H9 (cell line): ENCODE measurements at regions not wholly inside any gene's neighbourhood (a gene's known extent, or its start where the extent isn't known, plus 50 kb on each side); places are given as distances from the start of the nearest gene placed in this dataset.
"Not testable (repeated sequence)": the region's sequence is repeated elsewhere in the genome, so short reads cannot be mapped to it uniquely, and the experiment has no call there.

ENCODE experiments used
- DNase-seq: peaks from one replicate; pipeline ENCODE4 v3.0.0-alpha.2; 2017
- H2AFZ ChIP-seq: one replicate; pipeline ENCODE4 v1.6.1; 2013; ENCODE audit warnings: mild to moderate bottlenecking, low read length, control low read depth, moderate library complexity
- H2AK5ac ChIP-seq: 2 replicates; pipeline ENCODE4 v1.6.1; 2013; ENCODE audit warnings: low read length, control low read depth, mixed read lengths; ENCODE audit not compliant: insufficient read length
- H2BK120ac ChIP-seq: one replicate; pipeline ENCODE4 v1.6.1; 2013; ENCODE audit warnings: low read depth, mild to moderate bottlenecking, low read length, control low read depth, inconsistent platforms; ENCODE audit not compliant: poor library complexity, severe bottlenecking
- H2BK12ac ChIP-seq: 2 replicates; pipeline ENCODE4 v1.6.1; 2013; ENCODE audit warnings: low read length, control low read depth, mixed read lengths, low read depth; ENCODE audit not compliant: insufficient read length
- H2BK15ac ChIP-seq: 2 replicates; pipeline ENCODE4 v1.6.1; 2013; ENCODE audit warnings: low read depth, low read length, control low read depth
- H2BK20ac ChIP-seq: one replicate; pipeline ENCODE4 v1.6.1; 2013; ENCODE audit warnings: low read depth, mild to moderate bottlenecking, low read length, control low read depth, inconsistent platforms; ENCODE audit not compliant: poor library complexity, severe bottlenecking
- H2BK5ac ChIP-seq: 2 replicates; pipeline ENCODE4 v1.6.1; 2013; ENCODE audit warnings: low read length, control low read depth, mixed read lengths; ENCODE audit not compliant: insufficient read length
- H3K14ac ChIP-seq: 2 replicates; pipeline ENCODE4 v1.6.1; 2013; ENCODE audit warnings: low read length, control low read depth; ENCODE audit not compliant: insufficient read depth
- H3K18ac ChIP-seq: 2 replicates; pipeline ENCODE4 v1.6.1; 2013; ENCODE audit warnings: low read depth, mild to moderate bottlenecking, mixed read lengths, low read length, control low read depth; ENCODE audit not compliant: insufficient read length
- H3K23ac ChIP-seq: 2 replicates; pipeline ENCODE4 v1.6.1; 2013; ENCODE audit warnings: low read length, control low read depth, mixed read lengths, low read depth; ENCODE audit not compliant: insufficient read length
- H3K23me2 ChIP-seq: 2 replicates; pipeline ENCODE4 v1.6.1; 2013; ENCODE audit warnings: low read depth, mild to moderate bottlenecking, mixed read lengths, low read length, control low read depth; ENCODE audit not compliant: insufficient read length, poor library complexity, severe bottlenecking
- H3K27ac ChIP-seq: 2 replicates; pipeline ENCODE4 v1.5.1; 2013; ENCODE audit warnings: low read length, control low read depth, mixed read lengths, low read depth; ENCODE audit not compliant: insufficient read length
- H3K27me3 ChIP-seq: 2 replicates; pipeline ENCODE4 v1.6.1; 2013; ENCODE audit warnings: low read length, control low read depth, inconsistent platforms; ENCODE audit not compliant: insufficient read depth
- H3K4ac ChIP-seq: 2 replicates; pipeline ENCODE4 v1.6.1; 2013; ENCODE audit warnings: low read depth, mild to moderate bottlenecking, control low read depth, inconsistent platforms, low read length, moderate library complexity
- H3K4me1 ChIP-seq: 2 replicates; pipeline ENCODE4 v1.6.1; 2013; ENCODE audit warnings: low read length, control low read depth, inconsistent platforms; ENCODE audit not compliant: insufficient read depth
- H3K4me2 ChIP-seq: 2 replicates; pipeline ENCODE4 v1.6.1; 2013; ENCODE audit warnings: low read length, control low read depth, mixed read lengths; ENCODE audit not compliant: insufficient read length, insufficient read depth
- H3K56ac ChIP-seq: 2 replicates; pipeline ENCODE4 v1.6.1; 2013; ENCODE audit warnings: low read depth, mild to moderate bottlenecking, mixed read lengths, low read length, control low read depth; ENCODE audit not compliant: insufficient read length
- H3K79me1 ChIP-seq: 2 replicates; pipeline ENCODE4 v1.6.1; 2013; ENCODE audit warnings: low read depth, mild to moderate bottlenecking, moderate library complexity, low read length, control low read depth, inconsistent platforms; ENCODE audit not compliant: insufficient read depth, poor library complexity, severe bottlenecking
- H3K79me2 ChIP-seq: 2 replicates; pipeline ENCODE4 v1.6.1; 2013; ENCODE audit warnings: low read length, control low read depth, inconsistent platforms; ENCODE audit not compliant: insufficient read depth
- H3K9ac ChIP-seq: 2 replicates; pipeline ENCODE4 v1.6.1; 2013; ENCODE audit warnings: low read length, control low read depth, mixed read lengths; ENCODE audit not compliant: insufficient read length; ENCODE audit errors: extremely low read depth
- H3K9me3 ChIP-seq: one replicate; pipeline ENCODE4 v1.6.1; 2013; ENCODE audit warnings: low read depth, low read length, inconsistent platforms; ENCODE audit not compliant: control insufficient read depth
- H3T11ph ChIP-seq: one replicate; pipeline ENCODE4 v1.6.1; 2013; ENCODE audit warnings: mild to moderate bottlenecking, low read length, control low read depth, inconsistent platforms
- H4K20me1 ChIP-seq: one replicate; pipeline ENCODE4 v1.6.1; 2013; ENCODE audit not compliant: control insufficient read depth, insufficient read length, insufficient read depth
- H4K5ac ChIP-seq: 2 replicates; pipeline ENCODE4 v1.6.1; 2013; ENCODE audit warnings: low read depth, mild to moderate bottlenecking, mixed read lengths, low read length, control low read depth; ENCODE audit not compliant: insufficient read length
- H4K8ac ChIP-seq: replicated peaks from 2 replicates; pipeline ENCODE4 v1.6.1; 2013; ENCODE audit warnings: low read length, control low read depth, mixed read lengths, low read depth; ENCODE audit not compliant: insufficient read length
- H4K91ac ChIP-seq: 2 replicates; pipeline ENCODE4 v1.6.1; 2013; ENCODE audit warnings: low read depth, mild to moderate bottlenecking, moderate library complexity, mixed read lengths, low read length, control low read depth; ENCODE audit not compliant: insufficient read length
- H3K27ac Mint-ChIP-seq, 3 experiments: 2 replicates in 2 of 3; 3 replicates in 1 of 3; pipeline ENCODE4 v1.8.0; 2020 to 2021; ENCODE audit warnings: mixed read lengths in 3 of 3, mild to moderate bottlenecking in 1 of 3, moderate library complexity in 1 of 3
- H3K27me3 Mint-ChIP-seq: 2 replicates; pipeline ENCODE4 v1.8.0; 2021; ENCODE audit warnings: low read depth, mild to moderate bottlenecking, moderate library complexity, mixed read lengths
- H3K36me3 Mint-ChIP-seq, 3 experiments: 2 replicates in 2 of 3; 3 replicates in 1 of 3; pipeline ENCODE4 v1.8.0; 2020 to 2021; ENCODE audit warnings: low read depth in 3 of 3, mixed read lengths in 3 of 3; ENCODE audit not compliant: insufficient read depth in 1 of 3
- H3K4me1 Mint-ChIP-seq, 2 experiments: 2 replicates each; pipeline ENCODE4 v1.8.0; 2020; ENCODE audit warnings: mixed read lengths in 2 of 2
- H3K4me3 Mint-ChIP-seq, 2 experiments: 2 replicates in 1 of 2; 3 replicates in 1 of 2; pipeline ENCODE4 v1.8.0; 2020 to 2021; ENCODE audit warnings: mild to moderate bottlenecking in 2 of 2, mixed read lengths in 2 of 2, moderate library complexity in 1 of 2
- H3K9me3 Mint-ChIP-seq, 2 experiments: 2 replicates in 1 of 2; 3 replicates in 1 of 2; pipeline ENCODE4 v1.8.0; 2020; ENCODE audit warnings: mild to moderate bottlenecking in 2 of 2, mixed read lengths in 2 of 2, moderate library complexity in 1 of 2
- WGBS: extraction: QIAGEN DNeasy Blood & Tissue Kit; methylation state at CpG from one replicate; pipeline ENCODE4 v1.1.7; 2013; ENCODE audit warnings: missing lambda C conversion rate, low lambda C conversion rate, mixed read lengths; ENCODE audit not compliant: insufficient read length; ENCODE audit errors: extremely low coverage; 5-methylcytosine and 5-hydroxymethylcytosine counted together
- TF ChIP-seq, protein P1 (sequence below): fragments of 200-600 bp; sonication (generic); conservative IDR thresholded peaks from 3 replicates; pipeline ENCODE4 v1.8.0; 2021; ENCODE audit warnings: antibody characterized with exemption, mild to moderate bottlenecking

GRCh38 chr4:159791334-159791733 is 688.5 kb downstream of the RAPGEF2 start:
- Mint-ChIP-seq H3K4me3 (no peak overlapping the region), H3K36me3 (peaks cover 0 to 5% (median 0%) of the 10 kb centered on the region in 3 experiments; a peak in 3 of 7 replicates), H3K4me1 (peaks cover 3 to 4% of the 10 kb centered on the region in 2 experiments; a peak in 3 of 4 replicates), H3K9me3 (peaks cover 0 to 4% of the 10 kb centered on the region in 2 experiments; a peak in 3 of 5 replicates), H3K27ac (no peak overlapping the region), H3K27me3 (no peaks in the 10 kb centered on the region)
- TF ChIP-seq, protein P1, sequence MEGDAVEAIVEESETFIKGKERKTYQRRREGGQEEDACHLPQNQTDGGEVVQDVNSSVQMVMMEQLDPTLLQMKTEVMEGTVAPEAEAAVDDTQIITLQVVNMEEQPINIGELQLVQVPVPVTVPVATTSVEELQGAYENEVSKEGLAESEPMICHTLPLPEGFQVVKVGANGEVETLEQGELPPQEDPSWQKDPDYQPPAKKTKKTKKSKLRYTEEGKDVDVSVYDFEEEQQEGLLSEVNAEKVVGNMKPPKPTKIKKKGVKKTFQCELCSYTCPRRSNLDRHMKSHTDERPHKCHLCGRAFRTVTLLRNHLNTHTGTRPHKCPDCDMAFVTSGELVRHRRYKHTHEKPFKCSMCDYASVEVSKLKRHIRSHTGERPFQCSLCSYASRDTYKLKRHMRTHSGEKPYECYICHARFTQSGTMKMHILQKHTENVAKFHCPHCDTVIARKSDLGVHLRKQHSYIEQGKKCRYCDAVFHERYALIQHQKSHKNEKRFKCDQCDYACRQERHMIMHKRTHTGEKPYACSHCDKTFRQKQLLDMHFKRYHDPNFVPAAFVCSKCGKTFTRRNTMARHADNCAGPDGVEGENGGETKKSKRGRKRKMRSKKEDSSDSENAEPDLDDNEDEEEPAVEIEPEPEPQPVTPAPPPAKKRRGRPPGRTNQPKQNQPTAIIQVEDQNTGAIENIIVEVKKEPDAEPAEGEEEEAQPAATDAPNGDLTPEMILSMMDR, result no peak
- Histone ChIP-seq H2BK5ac (no peak overlapping the region), H2AFZ (no peak overlapping the region), H3K23ac (no peak overlapping the region), H3K4me2 (no peak overlapping the region), H2BK20ac (no peak overlapping the region), H3K14ac (no peak overlapping the region), H3K9ac (no peak overlapping the region), H3K23me2 (no peaks in the 10 kb centered on the region), H3K27me3 (no peaks in the 10 kb centered on the region), H3K4me1 (no peaks in the 10 kb centered on the region), H4K5ac (no peak overlapping the region), H2BK15ac (no peak overlapping the region), H3K27ac (no peak overlapping the region), H3K79me1 (no peaks in the 10 kb centered on the region), H3T11ph (no peak overlapping the region), H3K9me3 (no peaks in the 10 kb centered on the region), H2BK120ac (no peak overlapping the region), H3K56ac (no peak overlapping the region), H4K20me1 (no peaks in the 10 kb centered on the region), H4K8ac (no peak overlapping the region), H3K79me2 (no peaks in the 10 kb centered on the region), H2BK12ac (no peak overlapping the region), H2AK5ac (no peak overlapping the region), H3K4ac (no peak overlapping the region), H4K91ac (no peak overlapping the region), H3K18ac (no peak overlapping the region)
- no CpG with 5 or more reads among the region's 3 CpGs for WGBS
- DNase-seq, result no peak

GRCh38 chr4:159804592-159804991 is 701.7 kb downstream of the RAPGEF2 start:
- WGBS, result no CpG with 5 or more reads among the region's 12 CpGs
- H2AFZ ChIP-seq, result not testable (repeated sequence)
- peaks cover 15 to 16% of the 10 kb centered on the region in 2 experiments for H3K9me3 Mint-ChIP-seq

More at GRCh38 chr4:159804592-159804991, 701.7 kb downstream of the RAPGEF2 start:
- H4K91ac ChIP-seq, H3K27ac Mint-ChIP-seq, H3K4ac ChIP-seq, H2BK20ac ChIP-seq, H2BK5ac ChIP-seq, H3K4me1 Mint-ChIP-seq, H4K20me1 ChIP-seq, H3K4me1 ChIP-seq, H3K79me1 ChIP-seq, H3K27me3 ChIP-seq, H3K36me3 Mint-ChIP-seq, H3K23ac ChIP-seq, H2BK12ac ChIP-seq, H3K18ac ChIP-seq, H3K4me3 Mint-ChIP-seq, H2BK120ac ChIP-seq, H2BK15ac ChIP-seq, H3K4me2 ChIP-seq, H2AK5ac ChIP-seq, H3T11ph ChIP-seq, H3K56ac ChIP-seq, H3K79me2 ChIP-seq, H3K27me3 Mint-ChIP-seq, H3K23me2 ChIP-seq, DNase-seq, H3K9ac ChIP-seq, H3K27ac ChIP-seq, H3K9me3 ChIP-seq, H4K5ac ChIP-seq, H3K14ac ChIP-seq, H4K8ac ChIP-seq: not testable (repeated sequence)
